GM12892 (cell line): ENCODE measurements at regions not wholly inside any gene's neighbourhood (a gene's known extent, or its start where the extent isn't known, plus 50 kb on each side); places are given as distances from the start of the nearest gene placed in this dataset.

Experiments
- POLR2A ChIP-seq: IDR thresholded peaks from 2 replicates; pipeline ENCODE4 v1.6.1; 2011; ENCODE audit warnings: low read depth, low read length, control low read depth
- POLR2AphosphoS5 ChIP-seq: IDR thresholded peaks from 2 replicates; pipeline ENCODE4 v1.6.1; 2011; ENCODE audit warnings: low read depth, low read length, control low read depth
- TAF1 ChIP-seq: IDR thresholded peaks from 2 replicates; pipeline ENCODE4 v1.6.1; 2011; ENCODE audit warnings: low read depth, mild to moderate bottlenecking, control low read depth, low read length, borderline replicate concordance

GRCh38 chr10:118979661-118980060 is 49.9 kb upstream of the NANOS1 start:
- TF ChIP-seq POLR2A = no peak
- TF ChIP-seq POLR2AphosphoS5 = no peak
- TF ChIP-seq TAF1 = no peak
